ENCODE measurements at regions not wholly inside any gene's neighbourhood (a gene's known extent, or its start where the extent isn't known, plus 50 kb on each side); places are given as distances from the start of the nearest gene placed in this dataset.

DNA sequence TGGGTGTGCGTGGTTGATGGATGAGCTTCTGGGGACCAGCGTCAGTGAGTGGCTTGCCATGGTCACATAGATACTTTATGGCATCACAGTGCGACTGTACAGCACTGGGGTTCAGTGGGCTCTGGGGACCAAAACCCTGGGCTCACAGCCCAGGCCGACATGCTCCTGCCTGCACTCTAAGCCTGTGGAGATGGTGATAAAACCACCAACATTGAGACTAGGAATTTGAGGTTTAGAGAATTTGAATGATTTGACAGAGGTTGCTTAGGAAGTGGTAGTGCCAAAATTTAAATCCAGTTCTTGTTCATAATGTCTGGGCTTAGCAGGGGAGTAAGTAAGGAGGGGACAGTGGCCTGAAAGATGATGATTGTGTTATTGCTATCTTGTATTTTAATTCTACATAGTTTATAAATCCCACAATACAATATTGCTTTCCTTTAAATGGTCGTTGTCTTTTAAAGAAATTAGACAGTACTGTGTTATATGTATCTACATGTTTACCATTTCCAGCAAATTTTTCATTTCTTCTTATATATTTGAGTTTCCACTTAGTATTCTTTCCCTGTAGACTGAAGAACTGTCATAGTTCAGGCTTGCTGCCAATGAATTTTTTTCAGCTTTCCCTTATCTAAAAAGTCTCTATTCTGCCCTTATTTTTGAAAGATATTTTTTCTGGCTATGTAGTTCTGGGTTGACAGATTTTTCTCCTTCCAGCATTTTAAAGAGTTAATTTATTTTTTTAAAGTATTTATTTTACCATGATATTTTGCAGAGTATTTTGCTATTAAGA, 235.4 kb upstream of the RGMA start:
- H3K36me3 Mint-ChIP-seq (ENCODE audit: insufficient read depth in 2 of 2): no peaks in the 10 kb centered on the region
- no peak for ATAC-seq (replicated peaks in 1 of 2)
- H3K4me3 Mint-ChIP-seq: no peak overlapping the region
- DNase-seq: no peak
- H3K9me3 Mint-ChIP-seq: no peaks in the 10 kb centered on the region
- H3K27ac Mint-ChIP-seq: no peak overlapping the region
- no peaks in the 10 kb centered on the region for H3K27me3 Mint-ChIP-seq (ENCODE audit: low read depth)
- no peaks in the 10 kb centered on the region for H3K4me1 Mint-ChIP-seq (ENCODE audit: low read depth)

- DNase-seq (no peak), ATAC-seq (replicated peaks in 1 of 2) (no peak)
- Mint-ChIP-seq H3K27ac (no peak overlapping the region), H3K27me3 (ENCODE audit: low read depth) (no peaks in the 10 kb centered on the region), H3K4me1 (ENCODE audit: low read depth) (no peaks in the 10 kb centered on the region), H3K4me3 (no peak overlapping the region), H3K9me3 (no peaks in the 10 kb centered on the region), H3K36me3 (ENCODE audit: insufficient read depth in 2 of 2) (no peaks in the 10 kb centered on the region)
These were observed 232.9 kb upstream of the RGMA start for GRCh38 chr15:93321881-93322282.

- ATAC-seq (replicated peaks in 1 of 2) (no peak), DNase-seq (no peak)
- Mint-ChIP-seq H3K27ac (no peak overlapping the region), H3K9me3 (no peaks in the 10 kb centered on the region), H3K4me3 (no peak overlapping the region), H3K36me3 (ENCODE audit: insufficient read depth in 2 of 2) (no peaks in the 10 kb centered on the region), H3K4me1 (ENCODE audit: low read depth) (no peaks in the 10 kb centered on the region), H3K27me3 (ENCODE audit: low read depth) (peaks cover 2% of the 10 kb centered on the region)
These were observed 230.3 kb upstream of the RGMA start for GRCh38 chr15:93319121-93319814.

GRCh38 chr15:93317772-93318171, 228.8 kb upstream of the RGMA start:
- H3K27me3 Mint-ChIP-seq (ENCODE audit: low read depth): peaks cover 7% of the 10 kb centered on the region
- H3K36me3 Mint-ChIP-seq (ENCODE audit: insufficient read depth in 2 of 2): no peaks in the 10 kb centered on the region
- DNase-seq (no peak), ATAC-seq (replicated peaks in 1 of 2) (no peak)
- H3K27ac Mint-ChIP-seq: no peak overlapping the region
- H3K4me3 Mint-ChIP-seq: no peak overlapping the region
- no peaks in the 10 kb centered on the region for H3K4me1 Mint-ChIP-seq (ENCODE audit: low read depth)
- no peaks in the 10 kb centered on the region for H3K9me3 Mint-ChIP-seq

DNA sequence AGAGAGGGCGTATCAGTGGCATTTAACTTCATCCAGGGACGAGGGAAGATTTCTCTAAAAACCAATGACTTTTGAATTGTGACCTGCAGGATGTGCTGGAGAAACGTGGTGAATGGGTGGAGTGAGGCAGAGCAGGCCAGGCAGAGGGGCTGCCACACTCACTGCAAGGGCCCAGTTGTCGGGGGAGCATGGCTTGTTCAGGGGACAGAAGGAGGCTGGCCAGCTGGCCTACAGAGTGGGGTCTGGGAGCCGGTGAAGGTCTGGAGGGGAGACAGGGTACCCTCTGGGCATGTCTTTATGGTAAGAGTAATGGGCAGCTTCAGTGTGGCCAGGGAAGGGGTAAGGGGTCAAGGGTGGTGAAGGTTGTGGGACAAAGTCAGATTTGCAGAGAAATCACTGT, 225.2 kb upstream of the RGMA start:
- peaks cover 7% of the 10 kb centered on the region for H3K27me3 Mint-ChIP-seq (ENCODE audit: low read depth)
- no peak overlapping the region for H3K27ac Mint-ChIP-seq
- H3K9me3 Mint-ChIP-seq: no peaks in the 10 kb centered on the region
- H3K4me3 Mint-ChIP-seq: no peak overlapping the region
- H3K4me1 Mint-ChIP-seq (ENCODE audit: low read depth): no peaks in the 10 kb centered on the region
- ATAC-seq (replicated peaks in 1 of 2): no peak
- H3K36me3 Mint-ChIP-seq (ENCODE audit: insufficient read depth in 2 of 2): no peaks in the 10 kb centered on the region
- DNase-seq: no peak

- Mint-ChIP-seq H3K4me1 (ENCODE audit: low read depth) (no peaks in the 10 kb centered on the region), H3K4me3 (no peak overlapping the region), H3K9me3 (no peaks in the 10 kb centered on the region), H3K36me3 (ENCODE audit: insufficient read depth in 2 of 2) (no peaks in the 10 kb centered on the region), H3K27me3 (ENCODE audit: low read depth) (peaks cover 7% of the 10 kb centered on the region), H3K27ac (no peak overlapping the region)
- DNase-seq: no peak
- no peak for ATAC-seq (replicated peaks in 1 of 2)
These were observed 224.0 kb upstream of the RGMA start for GRCh38 chr15:93312891-93313486.

DNA sequence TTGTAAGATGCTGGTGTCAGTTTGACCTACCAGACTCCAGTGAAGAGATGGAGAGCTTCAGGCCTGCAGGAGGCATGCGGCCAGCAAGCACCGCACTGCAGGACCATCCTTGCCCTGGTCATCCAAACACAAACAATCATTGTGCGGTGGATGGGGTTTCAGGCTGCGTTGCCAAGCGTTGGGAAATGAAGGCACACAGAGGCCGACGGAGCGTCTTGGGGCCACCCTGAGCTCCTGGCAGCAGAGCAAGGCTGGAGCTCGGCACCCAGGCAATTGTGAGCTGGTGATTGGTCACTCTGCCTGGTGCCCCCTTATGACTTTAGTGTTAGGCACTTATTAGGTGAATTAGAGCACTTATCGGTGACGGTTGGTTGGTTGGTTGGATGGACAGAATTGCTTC, 222.6 kb upstream of the RGMA start:
- Mint-ChIP-seq H3K27me3 (ENCODE audit: low read depth) (peaks cover 7% of the 10 kb centered on the region), H3K4me1 (ENCODE audit: low read depth) (no peaks in the 10 kb centered on the region), H3K4me3 (no peak overlapping the region), H3K36me3 (ENCODE audit: insufficient read depth in 2 of 2) (no peaks in the 10 kb centered on the region), H3K9me3 (no peaks in the 10 kb centered on the region), H3K27ac (no peak overlapping the region)
- ATAC-seq (replicated peaks in 1 of 2) (no peak), DNase-seq (no peak)

GRCh38 chr15:93308026-93308690, 219.1 kb upstream of the RGMA start:
- Mint-ChIP-seq H3K4me3 (no peak overlapping the region), H3K27me3 (ENCODE audit: low read depth) (no peaks in the 10 kb centered on the region), H3K36me3 (ENCODE audit: insufficient read depth in 2 of 2) (no peaks in the 10 kb centered on the region), H3K4me1 (ENCODE audit: low read depth) (no peaks in the 10 kb centered on the region), H3K9me3 (no peaks in the 10 kb centered on the region), H3K27ac (no peak overlapping the region)
- ATAC-seq (replicated peaks in 1 of 2): no peak
- DNase-seq: no peak

GRCh38 chr15:93307513-93307912, 218.5 kb upstream of the RGMA start:
- no peak overlapping the region for H3K4me3 Mint-ChIP-seq
- H3K27ac Mint-ChIP-seq: no peak overlapping the region
- no peak for DNase-seq
- H3K9me3 Mint-ChIP-seq: no peaks in the 10 kb centered on the region
- no peaks in the 10 kb centered on the region for H3K4me1 Mint-ChIP-seq (ENCODE audit: low read depth)
- no peak for ATAC-seq (replicated peaks in 1 of 2)
- no peaks in the 10 kb centered on the region for H3K27me3 Mint-ChIP-seq (ENCODE audit: low read depth)
- H3K36me3 Mint-ChIP-seq (ENCODE audit: insufficient read depth in 2 of 2): no peaks in the 10 kb centered on the region

DNA sequence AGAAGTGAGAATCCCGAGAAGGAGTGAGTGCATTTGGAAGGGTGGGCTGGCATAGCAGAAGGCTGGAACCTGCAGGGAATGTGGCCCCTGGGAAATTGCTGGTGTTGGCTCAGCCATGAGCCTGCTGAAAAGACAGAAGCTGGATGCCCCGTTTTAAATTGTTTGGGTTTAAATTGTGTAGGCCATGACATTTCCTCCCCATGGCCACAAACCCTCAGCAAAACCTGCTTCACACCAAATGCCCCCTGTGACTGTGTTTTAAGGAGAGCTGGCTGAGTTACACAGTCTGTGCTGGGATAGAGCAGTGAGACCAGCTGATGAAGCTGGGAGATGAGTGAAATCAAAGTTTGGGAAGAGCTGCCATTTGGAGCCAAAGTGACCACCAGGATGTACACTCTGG, 216.3 kb upstream of the RGMA start:
- Mint-ChIP-seq H3K36me3 (ENCODE audit: insufficient read depth in 2 of 2) (no peaks in the 10 kb centered on the region), H3K27ac (no peak overlapping the region), H3K27me3 (ENCODE audit: low read depth) (no peaks in the 10 kb centered on the region), H3K4me1 (ENCODE audit: low read depth) (no peaks in the 10 kb centered on the region), H3K4me3 (no peak overlapping the region), H3K9me3 (no peaks in the 10 kb centered on the region)
- DNase-seq (no peak), ATAC-seq (replicated peaks in 1 of 2) (no peak)

GRCh38 chr15:93302080-93302765, 213.2 kb upstream of the RGMA start:
- no peaks in the 10 kb centered on the region for H3K9me3 Mint-ChIP-seq
- no peak for ATAC-seq (replicated peaks in 1 of 2)
- H3K4me3 Mint-ChIP-seq: no peak overlapping the region

GRCh38 chr15:93300796-93301195, 211.8 kb upstream of the RGMA start:
- H3K9me3 Mint-ChIP-seq: no peaks in the 10 kb centered on the region
- no peak overlapping the region for H3K4me3 Mint-ChIP-seq
- H3K36me3 Mint-ChIP-seq (ENCODE audit: insufficient read depth in 2 of 2): no peaks in the 10 kb centered on the region
- no peak for ATAC-seq (replicated peaks in 1 of 2)
- no peak overlapping the region for H3K27ac Mint-ChIP-seq
- no peaks in the 10 kb centered on the region for H3K27me3 Mint-ChIP-seq (ENCODE audit: low read depth)
- no peak for DNase-seq
- H3K4me1 Mint-ChIP-seq (ENCODE audit: low read depth): no peaks in the 10 kb centered on the region

More at GRCh38 chr15:93302080-93302765, 213.2 kb upstream of the RGMA start:
- H3K4me1 Mint-ChIP-seq (ENCODE audit: low read depth): no peaks in the 10 kb centered on the region
- H3K27ac Mint-ChIP-seq: no peak overlapping the region
- no peaks in the 10 kb centered on the region for H3K27me3 Mint-ChIP-seq (ENCODE audit: low read depth)
- no peaks in the 10 kb centered on the region for H3K36me3 Mint-ChIP-seq (ENCODE audit: insufficient read depth in 2 of 2)
- DNase-seq: no peak

GRCh38 chr15:93299675-93300074, 210.7 kb upstream of the RGMA start:
- no peaks in the 10 kb centered on the region for H3K9me3 Mint-ChIP-seq
- H3K4me1 Mint-ChIP-seq (ENCODE audit: low read depth): no peaks in the 10 kb centered on the region
- DNase-seq (no peak), ATAC-seq (replicated peaks in 1 of 2) (no peak)
- H3K27ac Mint-ChIP-seq: no peak overlapping the region
- no peaks in the 10 kb centered on the region for H3K36me3 Mint-ChIP-seq (ENCODE audit: insufficient read depth in 2 of 2)
- no peaks in the 10 kb centered on the region for H3K27me3 Mint-ChIP-seq (ENCODE audit: low read depth)
- no peak overlapping the region for H3K4me3 Mint-ChIP-seq
